Urinary bladder (tissue), 3 donors: ENCODE measurements at regions not wholly inside any gene's neighbourhood (a gene's known extent, or its start where the extent isn't known, plus 50 kb on each side); places are given as distances from the start of the nearest gene placed in this dataset.
"Not testable (repeated sequence)": the region's sequence is repeated elsewhere in the genome, so short reads cannot be mapped to it uniquely, and the experiment has no call there.

Source experiments
- DNase-seq: peaks from one replicate; pipeline ENCODE4 v3.0.0-alpha.2; 2015; ENCODE audit errors: extremely low spot score
- H3K27ac ChIP-seq: one replicate; pipeline ENCODE4 v1.5.1; 2013; ENCODE audit warnings: low read depth, mild to moderate bottlenecking, moderate library complexity
- H3K36me3 ChIP-seq: one replicate; pipeline ENCODE4 v1.6.1; 2013; ENCODE audit warnings: mild to moderate bottlenecking, moderate library complexity; ENCODE audit not compliant: insufficient read depth
- H3K4me1 ChIP-seq: one replicate; pipeline ENCODE4 v1.6.1; 2013; ENCODE audit warnings: mild to moderate bottlenecking, moderate library complexity; ENCODE audit not compliant: insufficient read depth
- H3K4me3 ChIP-seq: one replicate; pipeline ENCODE4 v1.5.1; 2013; ENCODE audit warnings: low read depth, low read length
- WGBS: extraction: QIAGEN DNeasy Blood & Tissue Kit; methylation state at CpG from one replicate; pipeline ENCODE4 v1.1.7; 2013; 5-methylcytosine and 5-hydroxymethylcytosine counted together
- donor health status: healthy with polysubstance abuse.
- donor health status: healthy.

- no peak overlapping the region for H3K4me3 ChIP-seq
- H3K36me3 ChIP-seq: no peaks in the 10 kb centered on the region
- no peak overlapping the region for H3K27ac ChIP-seq
- WGBS: 34% methylated on average over 1 of the region's 1 CpG
- no peak for DNase-seq
- no peaks in the 10 kb centered on the region for H3K4me1 ChIP-seq
Observed at GRCh38 chr3:118127992-118128391, 906.7 kb downstream of the IGSF11 start.

GRCh38 chr3:118128886-118129285, 905.8 kb downstream of the IGSF11 start:
- Histone ChIP-seq H3K4me1 (no peaks in the 10 kb centered on the region), H3K4me3 (no peak overlapping the region), H3K27ac (no peak overlapping the region), H3K36me3 (no peaks in the 10 kb centered on the region)
- DNase-seq: no peak
- 9% methylated on average over 1 of the region's 1 CpG for WGBS

- Histone ChIP-seq H3K4me1 (no peaks in the 10 kb centered on the region), H3K27ac (no peak overlapping the region), H3K4me3 (no peak overlapping the region), H3K36me3 (no peaks in the 10 kb centered on the region)
- DNase-seq: no peak
- 61% methylated on average over 2 of the region's 2 CpGs for WGBS
Observed at GRCh38 chr3:118137778-118138177, 896.9 kb downstream of the IGSF11 start.

GRCh38 chr3:118144919-118145318, 889.7 kb downstream of the IGSF11 start:
- no peak overlapping the region for H3K4me3 ChIP-seq
- no peaks in the 10 kb centered on the region for H3K36me3 ChIP-seq
- no peak overlapping the region for H3K27ac ChIP-seq
- no peak for DNase-seq
- 90% methylated on average over 4 of the region's 4 CpGs for WGBS
- H3K4me1 ChIP-seq: no peaks in the 10 kb centered on the region

GRCh38 chr3:118146658-118147375, 887.8 kb downstream of the IGSF11 start:
- no peak for DNase-seq
- Histone ChIP-seq H3K4me3 (no peak overlapping the region), H3K27ac (no peak overlapping the region), H3K36me3 (no peaks in the 10 kb centered on the region), H3K4me1 (no peaks in the 10 kb centered on the region)
- WGBS: 73% methylated on average over 6 of the region's 6 CpGs

GRCh38 chr3:118151164-118151563, 883.5 kb downstream of the IGSF11 start:
- H3K27ac ChIP-seq: no peak overlapping the region
- no peaks in the 10 kb centered on the region for H3K36me3 ChIP-seq
- DNase-seq: no peak
- H3K4me3 ChIP-seq: no peak overlapping the region
- no peaks in the 10 kb centered on the region for H3K4me1 ChIP-seq

GRCh38 chr3:118162627-118163588, 871.7 kb downstream of the IGSF11 start:
- not testable (repeated sequence) for H3K27ac ChIP-seq, H3K4me3 ChIP-seq, DNase-seq, H3K36me3 ChIP-seq, H3K4me1 ChIP-seq
- WGBS: 89% methylated on average over 12 of the region's 12 CpGs

- DNase-seq: no peak
- H3K4me3 ChIP-seq: no peak overlapping the region
- H3K4me1 ChIP-seq: no peaks in the 10 kb centered on the region
Observed at GRCh38 chr3:118165413-118165812, 869.2 kb downstream of the IGSF11 start.

GRCh38 chr3:118167571-118167970, 867.1 kb downstream of the IGSF11 start:
- H3K36me3 ChIP-seq: no peaks in the 10 kb centered on the region
- no peaks in the 10 kb centered on the region for H3K4me1 ChIP-seq
- no peak for DNase-seq
- no peak overlapping the region for H3K4me3 ChIP-seq
- H3K27ac ChIP-seq: no peak overlapping the region
- WGBS: 38% methylated on average over 2 of the region's 2 CpGs

More at GRCh38 chr3:118165413-118165812, 869.2 kb downstream of the IGSF11 start:
- WGBS: 66% methylated on average over 4 of the region's 4 CpGs
- no peak overlapping the region for H3K27ac ChIP-seq
- no peaks in the 10 kb centered on the region for H3K36me3 ChIP-seq

GRCh38 chr3:118168175-118168574, 866.5 kb downstream of the IGSF11 start:
- no peaks in the 10 kb centered on the region for H3K4me1 ChIP-seq
- H3K4me3 ChIP-seq: no peak overlapping the region
- WGBS: 77% methylated on average over 4 of the region's 4 CpGs

GRCh38 chr3:118171236-118171852, 863.3 kb downstream of the IGSF11 start:
- DNase-seq: no peak
- WGBS: 96% methylated on average over 35 of the region's 35 CpGs
- no peak overlapping the region for H3K27ac ChIP-seq
- H3K4me1 ChIP-seq: no peaks in the 10 kb centered on the region
- H3K4me3 ChIP-seq: no peak overlapping the region
- no peaks in the 10 kb centered on the region for H3K36me3 ChIP-seq

More at GRCh38 chr3:118168175-118168574, 866.5 kb downstream of the IGSF11 start:
- no peak overlapping the region for H3K27ac ChIP-seq
- no peak for DNase-seq
- no peaks in the 10 kb centered on the region for H3K36me3 ChIP-seq

- H3K27ac ChIP-seq: no peak overlapping the region
- no peaks in the 10 kb centered on the region for H3K4me1 ChIP-seq
- DNase-seq: no peak
- H3K4me3 ChIP-seq: no peak overlapping the region
- no peaks in the 10 kb centered on the region for H3K36me3 ChIP-seq
Observed at GRCh38 chr3:118180853-118181252, 853.8 kb downstream of the IGSF11 start.

- 68% methylated on average over 1 of the region's 1 CpG for WGBS
- H3K4me3 ChIP-seq: no peak overlapping the region
- no peak overlapping the region for H3K27ac ChIP-seq
- DNase-seq: no peak
- no peaks in the 10 kb centered on the region for H3K36me3 ChIP-seq
- no peaks in the 10 kb centered on the region for H3K4me1 ChIP-seq
Observed at GRCh38 chr3:118181274-118181673, 853.4 kb downstream of the IGSF11 start.

GRCh38 chr3:118186051-118186450, 848.6 kb downstream of the IGSF11 start:
- Histone ChIP-seq H3K36me3 (no peaks in the 10 kb centered on the region), H3K27ac (no peak overlapping the region), H3K4me1 (no peaks in the 10 kb centered on the region), H3K4me3 (no peak overlapping the region)
- no peak for DNase-seq
- 70% methylated on average over 4 of the region's 4 CpGs for WGBS
